HG02981 (cell line): ENCODE measurements at regions not wholly inside any gene's neighbourhood (a gene's known extent, or its start where the extent isn't known, plus 50 kb on each side); places are given as distances from the start of the nearest gene placed in this dataset.

Experiments used
- ATAC-seq: cut with Tn5 transposase; IDR thresholded peaks from one replicate; pipeline ENCODE4 v1.9.1; 2021; ENCODE audit warnings: mild to moderate bottlenecking, moderate library complexity; ENCODE audit not compliant: unreplicated experiment

DNA sequence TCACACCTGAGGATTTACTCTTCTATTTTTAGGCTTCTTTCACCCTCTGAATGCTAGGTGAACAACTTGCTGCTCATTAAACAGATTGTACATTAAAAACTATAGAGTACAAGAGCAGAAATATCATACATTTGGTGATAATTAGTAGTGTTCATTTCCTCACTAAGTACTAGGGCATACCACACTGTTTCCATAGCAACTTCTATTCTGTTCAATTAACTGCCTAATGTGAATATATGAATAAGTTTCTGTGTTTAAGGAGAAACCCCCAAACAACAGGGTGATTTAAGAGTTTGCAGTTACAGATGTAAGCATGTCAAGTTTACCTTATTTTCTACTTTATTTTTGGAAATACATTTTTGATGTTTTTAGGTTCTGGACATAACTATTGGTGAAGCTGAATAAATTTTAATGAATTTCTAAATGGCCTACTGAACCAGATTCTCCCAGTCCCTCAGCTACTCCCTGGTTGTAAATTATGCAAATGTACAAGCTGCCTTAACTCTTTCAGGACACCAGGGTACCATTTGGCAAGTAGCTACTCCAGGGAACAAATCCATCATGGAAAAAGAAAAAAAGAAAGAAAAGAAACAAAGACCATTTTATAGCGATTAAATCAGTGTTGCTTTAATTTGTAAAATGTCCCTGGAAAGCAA is 199.8 kb upstream of the NAV3 start:
- no peak for ATAC-seq

DNA sequence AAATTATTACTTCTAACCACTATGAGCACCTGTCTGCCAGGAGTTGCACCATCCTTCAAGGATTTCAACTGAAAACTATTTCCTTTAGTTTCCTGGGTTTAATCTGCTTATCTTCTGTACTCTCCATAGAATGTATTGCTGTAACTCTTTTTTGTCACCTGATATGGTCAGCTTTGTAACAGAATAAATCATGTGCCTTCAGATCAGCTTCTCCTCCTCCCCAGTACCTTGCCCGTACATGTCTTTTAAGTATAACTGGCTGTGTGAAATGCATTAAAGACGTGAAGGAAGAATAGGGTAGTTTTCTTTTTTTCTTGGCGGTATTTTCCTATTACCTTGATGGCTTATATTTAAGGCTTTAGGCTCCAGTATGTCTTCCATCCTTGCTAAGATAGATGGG is 200.3 kb upstream of the NAV3 start:
- no peak for ATAC-seq

DNA sequence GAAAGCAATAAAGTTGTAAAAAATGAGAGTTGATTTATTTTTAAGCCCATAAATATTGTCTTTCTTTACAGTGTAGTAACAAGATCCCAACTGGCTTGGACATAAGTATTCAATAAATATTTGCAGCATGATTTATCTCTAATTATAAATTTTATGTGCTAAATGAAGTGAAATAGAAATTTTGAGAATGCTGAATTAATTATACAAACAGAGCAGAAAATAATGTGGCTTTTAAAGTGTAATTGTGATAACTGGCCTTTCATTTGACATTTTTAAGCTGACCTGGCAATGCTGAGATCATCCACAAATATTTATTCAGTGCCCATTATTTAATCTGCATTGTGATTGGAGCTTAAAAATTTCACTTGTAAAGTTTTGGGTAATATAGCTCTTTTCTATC is 201.6 kb upstream of the NAV3 start:
- no peak for ATAC-seq

DNA sequence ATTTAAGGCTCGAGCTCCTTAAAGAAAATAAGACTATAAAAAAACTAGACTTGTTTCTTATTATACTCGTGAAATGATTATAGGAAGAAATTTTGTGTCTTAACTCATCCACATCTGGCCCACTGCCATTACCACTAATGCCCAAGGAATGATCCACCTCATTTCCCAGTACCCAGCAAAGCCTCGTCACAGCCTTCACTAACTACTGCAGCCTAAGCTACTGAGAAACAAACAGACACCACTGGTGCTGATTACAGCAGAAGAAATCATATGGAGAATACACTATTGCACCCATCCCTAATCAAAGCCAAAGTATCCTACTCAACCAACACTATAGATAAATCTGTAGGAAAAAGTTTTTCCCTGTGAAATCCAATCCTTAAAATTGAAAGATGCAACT is 205.3 kb upstream of the NAV3 start:
- ATAC-seq, result no peak

DNA sequence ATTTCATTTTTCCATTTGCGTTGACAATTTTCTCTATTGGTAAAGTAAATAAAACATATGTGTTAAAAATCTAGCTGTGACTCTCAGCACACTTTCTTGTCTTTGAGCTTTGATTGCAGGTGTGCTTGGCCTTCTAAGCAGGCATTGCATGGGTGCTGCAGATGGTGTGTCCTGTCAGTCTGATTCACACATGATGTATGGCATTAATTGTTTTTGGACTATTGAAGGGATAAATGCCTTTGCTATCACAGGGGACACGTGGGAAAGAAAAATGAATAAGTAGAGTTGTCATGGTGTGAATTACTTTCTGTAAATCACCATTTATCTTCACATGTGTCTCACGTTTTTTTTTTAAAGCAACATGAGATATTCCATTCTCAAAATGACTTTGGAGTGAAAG is 211.3 kb upstream of the NAV3 start:
- no peak for ATAC-seq

DNA sequence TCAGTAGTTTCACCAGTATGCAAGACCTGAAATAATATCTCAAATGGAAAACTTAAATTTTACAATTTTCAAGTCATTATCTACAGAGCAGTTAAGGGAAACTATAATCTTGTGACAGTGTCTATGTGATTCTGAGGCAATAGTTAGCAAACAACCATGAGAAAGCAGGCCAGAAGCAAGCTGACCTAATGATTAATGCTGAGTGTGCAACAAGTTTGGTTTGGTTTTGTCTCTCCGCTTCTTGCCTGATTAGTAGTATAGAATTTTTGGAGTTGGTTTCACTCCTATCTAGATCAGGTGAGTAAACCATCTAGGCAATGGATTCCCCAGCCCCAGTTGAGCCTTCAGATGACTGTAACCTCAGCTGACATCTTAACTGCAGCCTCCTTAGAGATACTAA is 212.9 kb upstream of the NAV3 start:
- no peak for ATAC-seq

DNA sequence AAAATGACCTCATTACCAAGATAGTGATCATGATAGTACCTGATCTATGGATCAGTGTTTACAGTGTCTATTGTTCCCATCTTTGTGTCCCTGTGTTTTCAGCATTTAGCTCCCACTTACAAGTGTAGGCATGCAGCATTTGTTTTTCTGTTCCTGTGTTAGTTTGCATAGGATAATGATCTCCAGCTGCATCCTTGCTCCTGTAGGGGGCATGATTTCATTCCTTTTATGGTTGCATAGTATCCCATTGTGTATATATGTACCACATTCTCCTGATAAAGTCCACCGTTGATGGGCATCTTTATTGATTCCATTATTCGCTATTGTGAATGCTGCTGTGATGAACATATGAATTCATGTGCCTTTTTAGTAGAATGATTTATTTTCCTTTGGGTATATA is 215.4 kb upstream of the NAV3 start:
- ATAC-seq, result no peak

DNA sequence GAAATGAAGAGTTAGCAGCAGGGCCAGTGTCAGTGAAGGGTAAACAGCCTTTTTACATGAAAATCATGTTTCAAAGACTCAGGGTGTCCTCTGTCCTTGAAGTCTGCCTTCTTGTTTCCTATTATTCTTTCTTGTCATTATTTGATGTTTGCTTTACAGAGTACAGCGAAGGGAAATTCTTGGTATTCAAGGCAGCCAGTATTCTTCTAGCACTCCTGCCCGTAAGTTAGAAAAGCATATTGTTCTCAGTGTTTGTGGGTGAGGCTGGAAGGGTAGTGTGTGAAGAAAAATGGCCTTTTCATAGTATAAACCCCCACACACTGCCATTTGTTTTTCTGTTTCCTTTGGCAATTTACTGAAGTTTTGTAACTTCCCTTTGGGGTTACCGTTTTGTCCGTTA is 217.3 kb upstream of the NAV3 start:
- no peak for ATAC-seq

DNA sequence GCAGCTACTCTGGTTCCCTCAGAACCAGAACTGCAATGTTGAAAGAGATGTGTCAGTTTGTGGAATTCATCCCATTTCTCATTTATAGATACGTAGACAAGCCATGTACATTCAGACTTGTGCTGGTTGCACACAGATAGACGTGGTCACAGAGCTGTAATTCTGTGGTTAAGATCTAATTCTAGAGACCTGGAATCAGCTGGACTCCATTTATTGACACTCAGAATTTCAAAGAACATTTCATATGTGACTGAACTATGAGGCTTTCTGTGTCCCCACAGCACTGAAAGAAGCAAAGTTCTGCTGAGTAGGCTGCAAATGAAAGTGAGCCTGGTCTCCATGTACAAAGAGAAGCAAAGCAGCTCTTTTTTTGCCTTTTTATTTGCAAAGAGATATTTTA is 220.2 kb upstream of the NAV3 start:
- ATAC-seq, result no peak

DNA sequence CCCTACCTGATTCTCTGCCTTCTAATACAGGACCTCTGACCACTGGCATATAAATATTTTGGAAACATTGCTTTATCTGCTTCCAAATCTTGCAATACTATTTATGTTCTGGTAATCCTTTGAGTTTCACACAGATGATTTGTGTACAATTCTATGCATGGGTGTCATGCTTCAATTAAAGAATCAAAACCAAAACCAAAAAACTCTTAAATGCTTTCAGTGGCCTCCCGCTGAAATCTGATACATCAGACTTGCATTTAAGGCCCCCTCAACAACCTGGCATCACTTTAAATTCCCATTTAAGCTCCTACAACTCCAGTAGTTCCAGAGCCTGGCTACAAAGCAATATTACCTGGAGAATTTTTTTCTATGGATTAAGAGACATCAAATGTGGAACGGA is 221.7 kb upstream of the NAV3 start:
- no peak for ATAC-seq

DNA sequence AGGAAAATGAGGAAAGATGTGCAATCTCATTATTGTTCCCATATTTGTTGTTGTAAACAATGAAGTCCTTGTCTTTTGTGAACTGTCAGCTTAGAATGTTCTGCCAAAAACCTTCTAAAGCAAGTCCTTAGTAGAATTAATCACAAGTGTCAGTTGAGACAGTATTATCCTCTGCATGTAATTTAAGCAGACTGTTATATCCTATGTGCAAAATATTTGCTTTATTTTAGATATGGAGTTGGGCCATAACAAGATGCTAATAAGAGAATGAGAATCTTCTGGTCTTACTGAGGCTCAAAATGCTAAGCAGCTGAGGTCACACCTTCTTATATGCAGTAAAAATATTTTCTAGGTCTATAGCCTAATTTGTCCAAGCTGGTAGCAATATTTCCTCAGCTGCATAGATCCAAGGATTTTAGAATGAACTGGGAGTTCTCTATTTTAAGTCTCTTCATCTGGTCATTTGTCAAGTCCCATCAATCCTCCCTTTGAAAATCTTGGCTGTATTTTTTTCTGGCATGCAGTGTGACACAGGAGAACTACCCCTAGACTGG is 222.3 kb upstream of the NAV3 start:
- no peak for ATAC-seq

DNA sequence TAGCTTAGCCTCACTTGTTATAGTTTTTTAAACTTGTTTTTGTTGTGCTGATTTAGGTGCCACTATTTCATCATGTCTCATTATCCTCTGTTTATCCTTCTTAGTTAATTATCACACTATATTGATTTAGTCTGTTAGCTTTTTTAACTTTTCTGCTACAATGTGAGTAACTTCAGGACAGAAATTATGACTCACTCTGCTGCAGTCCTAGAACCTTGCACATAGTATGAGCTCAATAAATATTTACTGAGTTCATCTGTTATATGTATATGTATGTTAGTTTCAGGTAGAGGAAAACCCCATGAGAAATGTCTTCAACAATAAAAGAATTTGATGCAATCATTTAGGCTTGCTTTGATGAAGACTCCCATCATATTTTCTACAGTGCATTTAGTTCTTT is 224.3 kb upstream of the NAV3 start:
- peak; percentile 57 for ATAC-seq

DNA sequence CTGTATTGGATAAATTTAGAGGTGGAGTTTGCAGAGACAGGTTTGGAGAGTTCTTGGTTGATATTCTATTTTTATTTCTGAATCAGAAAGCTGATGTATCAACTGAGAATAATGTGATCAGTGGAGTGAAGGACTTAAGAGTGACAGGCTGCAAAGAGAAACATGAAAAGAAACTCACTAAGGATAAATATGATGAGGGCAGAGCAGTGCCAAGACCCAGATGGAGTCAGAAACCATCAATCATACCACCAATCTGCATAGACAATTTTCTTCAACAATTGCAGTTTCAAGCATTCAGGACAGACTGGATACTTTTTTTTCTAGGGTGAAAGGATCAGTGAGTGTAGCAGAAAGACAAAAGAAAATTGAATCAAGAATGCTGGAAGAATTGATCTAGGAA is 226.7 kb upstream of the NAV3 start:
- no peak for ATAC-seq

DNA sequence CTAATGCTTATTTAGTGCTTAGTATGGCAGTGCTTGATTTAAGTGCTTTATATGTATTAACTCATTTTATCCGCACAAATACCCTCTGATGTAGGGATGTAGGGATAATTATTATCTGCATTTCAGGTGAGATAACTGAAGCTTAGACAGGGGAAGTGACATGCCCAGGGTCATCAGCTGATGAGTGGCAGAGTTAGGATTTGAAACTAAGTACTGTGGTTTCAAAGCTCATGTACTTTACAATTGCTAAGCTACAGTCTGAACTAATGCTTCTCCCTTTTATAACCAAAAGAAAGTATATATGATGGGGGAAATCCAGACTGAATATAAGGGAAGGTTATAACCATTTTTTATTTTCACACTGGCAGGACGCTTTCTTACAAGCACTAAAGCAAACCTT is 229.6 kb upstream of the NAV3 start:
- peak; percentile 53 for ATAC-seq

DNA sequence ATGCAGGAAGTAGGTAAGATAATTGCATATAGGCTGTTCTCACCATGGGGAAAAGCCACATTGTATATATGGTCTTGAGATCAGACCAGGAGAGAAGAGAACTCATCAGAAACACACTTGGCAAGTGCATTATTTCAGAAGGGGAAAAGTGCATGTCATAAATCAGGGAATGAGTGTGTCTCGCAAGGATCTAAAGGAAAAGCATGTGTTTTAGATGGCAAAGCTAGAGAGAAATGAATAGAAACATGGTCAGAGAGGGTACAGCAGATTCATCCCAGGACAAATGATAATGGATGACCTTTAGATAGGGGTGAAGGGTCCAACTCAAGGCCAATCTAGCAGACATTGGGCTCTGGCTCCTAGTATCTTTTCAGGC is 230.2 kb upstream of the NAV3 start:
- no peak for ATAC-seq

DNA sequence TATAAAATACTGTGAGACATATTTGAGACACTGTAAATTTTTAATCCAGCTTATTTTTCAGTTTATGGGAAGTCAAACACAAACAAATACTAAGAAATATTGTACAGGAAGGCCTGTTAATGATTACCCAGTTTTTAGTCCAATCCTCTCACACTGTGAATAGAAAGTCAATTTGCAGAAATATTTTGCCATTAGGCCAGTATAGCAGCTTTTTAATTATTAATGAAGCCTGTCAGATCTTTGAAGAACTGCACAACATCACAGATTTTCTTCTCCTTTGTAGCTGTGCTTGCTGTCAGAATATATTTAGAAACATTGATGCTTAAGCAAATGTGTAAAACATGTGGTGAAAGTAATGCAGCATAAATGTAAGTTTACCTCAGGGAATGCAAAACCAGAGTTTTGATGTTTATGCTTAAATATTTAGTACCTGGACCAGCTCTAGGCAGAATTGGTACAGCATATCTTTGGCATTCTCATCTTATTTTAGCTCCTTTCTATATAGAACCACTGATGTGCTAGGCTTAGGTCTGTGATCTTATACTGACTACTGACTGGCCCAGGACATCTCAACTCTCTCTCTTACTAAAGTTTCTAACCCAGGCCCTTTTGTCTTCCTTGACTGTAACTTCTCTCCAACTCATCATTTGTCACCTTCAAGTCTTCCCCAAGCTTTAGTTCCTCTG is 230.8 kb upstream of the NAV3 start:
- ATAC-seq, result peak; percentile 78

DNA sequence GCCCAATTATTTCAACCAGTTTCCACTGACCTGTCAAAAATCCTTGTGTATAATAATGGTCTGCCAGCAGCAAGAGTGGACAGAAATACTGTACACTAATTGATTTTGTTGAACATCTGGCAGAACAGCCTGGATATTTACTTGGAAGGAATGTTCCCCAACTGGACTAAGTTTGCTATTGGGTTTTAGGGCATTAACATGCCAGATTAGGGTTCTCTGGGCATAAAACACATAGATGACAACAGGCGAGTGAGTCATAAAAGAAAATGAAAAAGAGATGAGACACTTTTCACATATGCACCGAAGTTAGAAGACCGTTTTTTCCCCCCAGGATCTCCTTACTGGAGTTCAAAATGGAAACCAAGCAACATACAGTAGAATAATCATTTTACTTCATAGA is 236.3 kb upstream of the NAV3 start:
- ATAC-seq, result no peak

DNA sequence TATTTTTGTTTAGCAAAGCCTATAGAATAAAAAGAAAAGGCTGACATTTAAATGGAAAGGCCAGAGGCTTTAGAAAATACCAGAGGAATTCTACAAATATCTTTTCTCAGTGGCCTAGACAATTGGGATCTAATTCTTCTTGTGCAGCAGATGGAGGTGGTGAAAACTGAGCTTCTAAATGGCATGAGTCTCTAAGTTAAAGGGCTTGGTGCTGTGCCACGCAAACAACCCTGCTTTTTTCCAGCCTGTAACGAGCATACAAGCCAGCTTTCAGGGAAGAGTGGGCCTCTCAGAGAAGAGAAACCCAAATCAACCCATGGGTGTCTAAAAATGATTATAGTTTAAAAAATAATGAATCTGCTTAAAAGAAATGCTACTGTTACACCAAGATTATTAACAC is 237.9 kb upstream of the NAV3 start:
- no peak for ATAC-seq

DNA sequence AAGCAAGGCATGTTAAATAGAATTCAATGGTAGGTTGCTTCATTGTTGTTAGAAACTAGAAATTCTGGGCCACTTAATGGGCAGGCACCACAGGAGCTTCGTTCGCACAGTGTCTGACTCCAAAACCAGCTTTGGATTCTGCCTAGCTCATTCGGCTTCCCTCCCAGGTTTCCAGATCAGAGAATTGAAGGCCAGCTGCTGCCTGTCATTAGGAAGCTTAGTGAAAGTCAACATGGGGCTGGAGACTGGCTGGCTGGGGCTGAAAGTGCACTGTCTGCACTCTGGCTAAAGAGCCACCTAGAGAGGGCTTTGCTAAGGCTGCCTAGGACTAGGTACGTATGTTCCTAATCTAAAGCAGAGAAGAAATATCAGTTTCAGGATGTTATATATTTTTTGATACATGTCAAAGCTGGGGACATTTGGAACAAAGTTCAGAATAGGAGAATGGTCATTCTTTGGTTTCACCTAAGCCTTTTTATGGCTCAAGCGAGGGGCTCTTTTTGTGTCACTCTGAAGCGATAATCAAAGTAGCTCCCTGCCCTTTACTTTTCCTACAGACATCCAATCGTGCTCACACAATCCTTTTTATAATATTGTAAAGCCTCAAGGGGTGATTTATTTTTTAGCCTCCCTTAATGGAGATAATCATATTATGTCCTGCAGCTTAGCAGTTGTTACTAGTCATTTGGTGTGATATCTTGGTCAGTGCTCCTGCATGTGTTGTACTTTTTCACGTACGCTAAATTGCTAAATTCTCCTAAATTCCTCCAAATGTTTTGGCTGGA is 238.5 kb upstream of the NAV3 start:
- ATAC-seq, result no peak

DNA sequence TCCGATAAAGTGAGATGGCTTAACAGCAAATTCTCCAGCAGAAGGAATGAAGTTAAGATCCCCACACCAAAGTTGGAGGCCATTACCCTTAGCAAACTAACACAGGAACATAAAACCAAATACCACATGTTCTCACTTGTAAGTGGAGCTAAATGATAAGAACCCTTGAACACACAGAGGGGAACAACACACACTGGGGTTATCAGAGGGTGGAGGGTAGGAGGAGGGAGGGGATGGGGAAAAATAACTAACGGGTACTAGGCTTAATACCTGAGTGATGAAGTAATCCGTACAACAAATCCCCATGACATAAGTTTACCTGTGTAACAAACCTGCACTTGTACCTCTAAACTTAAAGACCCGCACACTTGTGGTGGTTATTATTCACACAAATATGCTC is 240.4 kb upstream of the NAV3 start:
- ATAC-seq, result no peak

DNA sequence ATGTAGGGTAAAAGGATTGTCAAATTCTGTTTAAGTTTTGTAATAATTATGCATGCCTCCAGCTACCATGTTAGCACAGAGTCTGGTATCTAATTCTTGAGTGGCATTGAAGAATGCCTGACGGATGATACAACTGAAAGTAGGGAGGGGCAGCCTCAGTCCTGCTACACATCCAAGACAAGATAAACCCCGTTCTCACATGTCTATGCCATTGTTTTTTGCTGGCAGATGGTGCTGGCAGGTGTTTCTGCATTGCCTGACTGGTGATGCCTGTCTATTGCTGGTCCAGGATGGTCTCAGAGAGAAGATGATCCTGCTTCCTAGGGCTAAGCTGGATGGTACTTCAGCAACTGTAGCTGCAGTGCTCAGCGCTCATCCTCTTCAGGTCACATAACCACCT is 245.8 kb upstream of the NAV3 start:
- no peak for ATAC-seq
